PC-3 (cell line): ENCODE measurements at regions not wholly inside any gene's neighbourhood (a gene's known extent, or its start where the extent isn't known, plus 50 kb on each side); places are given as distances from the start of the nearest gene placed in this dataset.

ENCODE experiments used
- EZH2phosphoT487 ChIP-seq: fragments of 300-600 bp; sonication (generic); IDR thresholded peaks from 2 replicates; pipeline ENCODE4 v1.6.1; 2018; ENCODE audit warnings: mild to moderate bottlenecking, antibody characterized with exemption, low read length, borderline replicate concordance
- TF ChIP-seq, protein P1 (sequence below): fragments of 300-600 bp; sonication (generic); conservative IDR thresholded peaks from 2 replicates; pipeline ENCODE4 v1.5.1; 2017; ENCODE audit warnings: antibody characterized with exemption, low read depth, mild to moderate bottlenecking, low read length

DNA sequence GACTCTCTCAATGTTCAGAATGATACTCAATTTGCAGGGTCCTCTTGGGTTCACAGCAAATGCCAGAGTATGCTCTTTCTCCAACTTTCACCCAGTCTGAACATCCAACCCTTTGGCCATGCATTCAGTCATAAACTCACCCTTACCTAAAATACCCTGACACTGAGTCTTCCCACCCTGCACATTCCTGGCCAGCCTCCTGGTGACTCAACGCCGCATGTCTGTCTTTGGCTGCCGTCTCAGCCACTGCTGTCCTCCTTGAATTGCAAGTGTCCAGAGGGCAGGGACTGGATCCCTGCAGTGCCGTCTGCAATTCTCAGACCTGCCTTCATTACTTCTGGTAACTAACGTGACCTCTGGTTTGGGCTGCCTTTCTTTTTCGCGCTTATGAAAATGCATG, 593.4 kb downstream of the QKI start:
- TF ChIP-seq, protein P1, sequence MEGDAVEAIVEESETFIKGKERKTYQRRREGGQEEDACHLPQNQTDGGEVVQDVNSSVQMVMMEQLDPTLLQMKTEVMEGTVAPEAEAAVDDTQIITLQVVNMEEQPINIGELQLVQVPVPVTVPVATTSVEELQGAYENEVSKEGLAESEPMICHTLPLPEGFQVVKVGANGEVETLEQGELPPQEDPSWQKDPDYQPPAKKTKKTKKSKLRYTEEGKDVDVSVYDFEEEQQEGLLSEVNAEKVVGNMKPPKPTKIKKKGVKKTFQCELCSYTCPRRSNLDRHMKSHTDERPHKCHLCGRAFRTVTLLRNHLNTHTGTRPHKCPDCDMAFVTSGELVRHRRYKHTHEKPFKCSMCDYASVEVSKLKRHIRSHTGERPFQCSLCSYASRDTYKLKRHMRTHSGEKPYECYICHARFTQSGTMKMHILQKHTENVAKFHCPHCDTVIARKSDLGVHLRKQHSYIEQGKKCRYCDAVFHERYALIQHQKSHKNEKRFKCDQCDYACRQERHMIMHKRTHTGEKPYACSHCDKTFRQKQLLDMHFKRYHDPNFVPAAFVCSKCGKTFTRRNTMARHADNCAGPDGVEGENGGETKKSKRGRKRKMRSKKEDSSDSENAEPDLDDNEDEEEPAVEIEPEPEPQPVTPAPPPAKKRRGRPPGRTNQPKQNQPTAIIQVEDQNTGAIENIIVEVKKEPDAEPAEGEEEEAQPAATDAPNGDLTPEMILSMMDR, result no peak
- TF ChIP-seq EZH2phosphoT487, result no peak
